DND-41 (cell line): ENCODE measurements at regions not wholly inside any gene's neighbourhood (a gene's known extent, or its start where the extent isn't known, plus 50 kb on each side); places are given as distances from the start of the nearest gene placed in this dataset.

ENCODE experiments used
- CTCF ChIP-seq: IDR thresholded peaks from 2 replicates; pipeline ENCODE4 v1.5.1; 2012; ENCODE audit warnings: borderline replicate concordance, low read length, moderate library complexity, mild to moderate bottlenecking; ENCODE audit not compliant: poor library complexity, severe bottlenecking; ENCODE audit errors: extremely low read depth
- EZH2 ChIP-seq: IDR thresholded peaks from 3 replicates; pipeline ENCODE4 v1.6.1; 2012; ENCODE audit warnings: borderline replicate concordance, low read depth, mild to moderate bottlenecking, moderate library complexity, low read length, inconsistent platforms; ENCODE audit not compliant: severe bottlenecking

GRCh38 chr3:101149707-101150106 is 156.5 kb upstream of the ABI3BP start:
- TF ChIP-seq CTCF (no peak), EZH2 (no peak)
